HG03521 (cell line): ENCODE measurements at regions not wholly inside any gene's neighbourhood (a gene's known extent, or its start where the extent isn't known, plus 50 kb on each side); places are given as distances from the start of the nearest gene placed in this dataset.

Experiments
- ATAC-seq: cut with Tn5 transposase; IDR thresholded peaks from one replicate; pipeline ENCODE4 v1.9.1; 2021; ENCODE audit warnings: mild to moderate bottlenecking, moderate library complexity; ENCODE audit not compliant: unreplicated experiment

DNA sequence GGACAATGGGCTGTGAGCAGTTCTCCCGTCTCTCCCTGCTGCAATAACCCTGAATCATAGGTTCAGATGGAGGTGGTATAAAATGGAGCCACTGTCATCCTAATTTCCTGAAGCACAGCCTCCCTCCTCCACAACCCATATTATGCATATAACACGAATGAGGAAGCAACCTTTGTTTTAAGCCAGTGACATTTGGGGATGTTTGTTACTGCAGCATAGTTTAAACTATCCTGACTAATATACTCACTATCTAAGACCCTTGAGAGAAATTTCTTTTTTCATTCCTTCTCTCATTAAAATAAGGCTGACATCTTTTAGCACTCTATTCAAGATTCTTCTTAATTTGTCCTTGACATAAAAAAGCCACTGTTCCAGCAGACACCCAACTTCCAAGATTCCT is 413.4 kb downstream of the SOX9 start:
- no peak for ATAC-seq

GRCh38 chr17:72534776-72535175 is 414.0 kb downstream of the SOX9 start:
- no peak for ATAC-seq

- ATAC-seq, result no peak
These were observed 414.5 kb downstream of the SOX9 start for GRCh38 chr17:72535346-72535745.

- ATAC-seq, result no peak
These were observed 415.0 kb downstream of the SOX9 start for GRCh38 chr17:72535779-72536178.

DNA sequence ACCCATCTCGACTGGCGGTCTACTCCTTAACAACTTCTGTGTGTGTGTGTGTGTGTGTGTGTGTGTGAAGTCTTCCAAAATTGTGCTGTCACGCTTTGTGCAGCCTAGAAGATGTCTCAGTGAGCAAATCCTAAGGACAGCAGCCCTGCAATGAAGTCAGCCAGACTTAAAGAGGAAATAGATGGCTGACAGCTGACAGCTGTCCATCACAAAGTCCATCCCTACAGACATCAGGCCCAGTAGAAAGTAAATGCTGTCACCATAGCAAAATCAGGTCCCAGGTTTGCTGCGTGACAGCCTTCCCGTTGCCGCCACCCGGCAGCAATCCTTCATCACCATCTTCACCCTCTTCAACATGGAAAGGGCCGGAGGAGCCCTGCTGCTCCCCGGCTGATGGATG is 416.0 kb downstream of the SOX9 start:
- no peak for ATAC-seq

DNA sequence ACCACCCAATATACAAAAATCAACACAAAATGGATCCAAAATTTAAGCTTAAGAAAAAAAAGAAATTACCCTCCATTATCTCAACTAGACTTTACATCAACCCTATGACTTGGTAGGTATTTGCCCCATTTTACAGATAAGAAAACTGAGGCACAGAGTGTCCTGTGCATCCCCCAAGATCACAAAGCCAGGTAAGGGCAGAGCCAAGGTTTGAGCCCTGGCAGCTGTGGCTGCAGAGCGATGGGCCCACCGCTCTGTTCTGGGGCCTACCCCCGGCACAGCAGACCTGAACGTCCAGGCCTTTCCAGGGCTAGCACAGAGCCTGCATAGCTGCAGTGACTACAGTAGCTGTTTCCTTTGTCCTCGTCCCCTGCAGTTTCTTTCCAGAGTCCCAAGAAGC is 417.6 kb downstream of the SOX9 start:
- no peak for ATAC-seq

DNA sequence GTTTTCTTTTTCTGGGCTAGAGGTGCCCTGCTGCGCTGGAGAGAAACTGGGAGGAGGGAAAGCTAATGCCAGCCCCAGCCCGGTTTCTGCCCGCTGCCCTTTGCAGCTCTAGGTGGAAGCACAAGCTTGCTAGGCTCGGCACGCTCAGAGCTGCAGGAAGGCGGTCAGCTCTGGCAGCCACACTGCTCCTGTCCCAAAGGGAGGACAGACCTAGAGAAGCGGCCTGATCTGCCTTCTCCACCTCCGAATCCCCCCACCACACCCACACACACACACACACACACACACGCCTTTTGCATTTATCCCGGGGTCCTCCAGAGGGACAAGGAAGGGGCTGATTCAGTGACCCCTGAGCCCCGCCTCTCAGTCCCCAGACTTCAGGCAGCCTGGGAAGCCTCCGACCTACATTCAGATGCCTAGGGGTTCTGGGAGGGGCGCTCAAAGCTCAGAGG is 418.1 kb downstream of the SOX9 start:
- ATAC-seq, result no peak

DNA sequence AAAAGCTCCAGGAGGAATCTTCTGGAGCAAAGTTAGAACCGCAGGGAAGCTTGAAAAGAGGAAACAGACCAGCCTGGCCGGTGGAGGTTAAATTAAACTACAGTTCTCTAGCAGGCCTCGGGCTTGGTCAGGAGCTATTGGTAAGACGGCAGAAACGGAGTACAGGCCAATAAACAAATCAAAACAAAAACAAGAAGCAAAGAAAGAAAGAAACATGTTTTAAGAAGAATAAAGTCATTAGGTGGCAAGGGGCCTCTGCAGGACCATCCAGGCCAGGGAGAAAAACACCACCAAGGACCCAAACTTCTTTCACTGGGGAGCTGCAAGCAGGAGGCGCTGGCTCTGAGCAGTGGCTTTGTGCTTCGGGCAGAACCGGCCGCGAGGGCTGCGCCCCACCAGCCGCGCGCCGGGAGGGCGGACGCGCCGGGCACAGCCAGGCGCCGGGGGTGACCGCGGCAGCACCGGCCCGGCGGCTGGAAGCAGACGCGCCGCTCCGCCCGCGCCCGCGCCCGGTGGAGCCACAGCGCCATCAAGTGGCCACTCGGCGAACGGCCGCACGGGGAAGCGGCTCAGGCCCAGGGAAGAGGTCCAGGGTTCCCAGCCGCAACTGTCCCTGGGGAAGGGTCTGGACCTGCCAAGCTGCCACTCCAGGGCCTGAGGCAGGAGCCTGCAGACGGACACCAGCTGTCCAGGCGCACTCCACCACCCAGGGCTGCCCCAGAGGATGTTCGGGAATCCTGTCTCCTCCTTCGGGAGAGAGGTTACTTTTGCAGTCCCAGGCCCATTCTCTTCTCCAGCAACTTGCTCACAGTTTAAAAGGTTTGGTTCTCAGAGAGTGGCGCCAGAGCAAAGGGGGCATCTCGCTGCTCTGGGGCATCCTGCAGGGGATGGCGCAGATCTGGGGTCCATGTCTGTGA is 419.4 kb downstream of the SOX9 start:
- ATAC-seq, result peak; percentile 72

DNA sequence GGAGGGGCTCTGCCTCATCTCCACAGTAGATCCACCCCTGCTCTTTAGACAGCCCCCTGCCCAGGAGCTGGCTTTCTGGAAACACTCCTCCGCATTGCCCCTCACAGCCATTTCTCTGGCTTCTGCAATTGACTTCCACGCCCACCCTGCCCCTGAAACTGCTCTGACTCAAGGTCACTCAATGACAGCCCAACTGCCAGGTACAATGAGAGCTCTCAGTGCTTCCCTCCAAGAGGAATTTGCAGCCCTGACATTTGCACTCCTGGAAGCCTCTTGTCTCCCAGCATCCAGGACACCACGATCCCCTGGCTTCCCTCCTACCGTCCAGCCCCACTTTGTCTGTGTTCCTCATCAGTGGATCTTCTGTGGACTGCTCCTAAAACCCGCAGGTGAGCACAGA is 421.5 kb downstream of the SOX9 start:
- no peak for ATAC-seq

- ATAC-seq, result no peak
These were observed 424.9 kb downstream of the SOX9 start for GRCh38 chr17:72545766-72546165.

GRCh38 chr17:72553051-72553755 is 432.4 kb downstream of the SOX9 start:
- ATAC-seq, result no peak

GRCh38 chr17:72554508-72554907 is 433.7 kb downstream of the SOX9 start:
- no peak for ATAC-seq

- ATAC-seq, result no peak
These were observed 434.2 kb downstream of the SOX9 start for GRCh38 chr17:72555052-72555451.

DNA sequence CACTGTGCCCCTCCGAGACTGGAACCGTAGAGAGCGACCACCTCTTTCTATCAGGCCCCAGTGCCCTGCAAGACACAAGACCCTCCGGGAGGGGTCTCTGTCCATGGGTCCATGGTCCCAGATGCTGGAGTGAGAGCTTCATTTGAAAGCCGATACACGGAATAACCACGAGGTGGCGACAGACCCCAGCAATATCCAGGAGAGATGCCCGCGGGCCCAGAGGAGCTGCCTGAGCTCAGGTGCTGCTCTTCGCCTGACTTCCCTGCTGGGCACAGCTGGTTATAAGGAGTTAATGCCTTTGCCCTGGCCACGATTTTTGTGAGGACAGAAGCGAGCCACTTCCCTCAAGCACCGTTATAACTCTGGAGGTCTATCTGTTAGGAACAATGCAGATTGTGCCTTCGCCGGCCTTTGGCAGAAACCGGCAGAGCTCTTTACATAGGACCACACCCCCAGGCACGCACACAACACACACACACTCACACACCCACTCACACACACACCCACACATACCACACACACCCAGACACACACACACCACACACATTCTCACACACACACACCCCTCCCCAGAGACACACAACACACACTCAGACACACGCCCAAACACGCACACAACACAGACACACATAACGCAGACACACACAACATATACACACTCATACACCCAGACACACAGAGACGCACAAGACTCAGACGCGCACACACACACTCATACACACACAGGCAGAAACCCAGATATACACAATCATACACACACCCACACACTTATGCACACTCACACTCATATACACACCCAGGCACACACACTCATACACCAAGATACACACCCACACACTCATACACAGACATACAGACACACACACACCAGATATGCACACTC is 436.4 kb downstream of the SOX9 start:
- ATAC-seq, result no peak

GRCh38 chr17:72558971-72559476 is 438.2 kb downstream of the SOX9 start:
- ATAC-seq, result no peak

GRCh38 chr17:72560303-72561247 is 439.8 kb downstream of the SOX9 start:
- peak; percentile 66 for ATAC-seq

- ATAC-seq, result no peak
These were observed 440.4 kb downstream of the SOX9 start for GRCh38 chr17:72561266-72561665.

GRCh38 chr17:72561680-72562079 is 440.9 kb downstream of the SOX9 start:
- ATAC-seq, result no peak

DNA sequence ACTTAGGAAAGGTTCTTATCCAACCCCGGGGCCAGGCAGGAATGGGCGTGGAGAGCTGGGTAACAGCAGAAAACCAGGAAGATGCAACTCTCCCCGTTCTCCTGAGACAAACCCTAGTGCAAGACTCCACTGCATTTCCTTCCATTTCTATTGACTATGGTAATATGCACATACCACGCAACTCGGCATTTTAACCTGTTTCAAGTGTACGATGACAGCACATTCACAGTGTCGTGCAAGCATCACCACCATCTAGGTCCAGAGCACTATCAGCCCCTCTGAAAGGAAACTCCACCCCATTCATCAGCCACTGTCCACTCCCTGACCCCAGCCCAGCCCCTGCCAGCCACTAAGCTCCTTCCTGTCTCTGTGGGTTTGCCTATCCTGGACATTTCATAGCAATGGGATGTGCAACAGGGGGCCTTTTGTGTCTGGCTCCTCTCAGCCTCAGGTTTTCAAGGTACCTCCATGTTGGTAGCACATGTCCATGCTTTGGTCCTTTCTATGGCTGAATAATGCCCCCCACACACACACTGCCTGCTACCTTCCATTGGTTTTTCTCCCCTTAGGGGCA is 441.9 kb downstream of the SOX9 start:
- no peak for ATAC-seq
